GM19025 (cell line): ENCODE measurements at regions not wholly inside any gene's neighbourhood (a gene's known extent, or its start where the extent isn't known, plus 50 kb on each side); places are given as distances from the start of the nearest gene placed in this dataset.

Experiments used
- ATAC-seq: cut with Tn5 transposase; IDR thresholded peaks from one replicate; pipeline ENCODE4 v1.9.1; 2021; ENCODE audit warnings: mild to moderate bottlenecking, low read depth, moderate library complexity; ENCODE audit not compliant: unreplicated experiment

DNA sequence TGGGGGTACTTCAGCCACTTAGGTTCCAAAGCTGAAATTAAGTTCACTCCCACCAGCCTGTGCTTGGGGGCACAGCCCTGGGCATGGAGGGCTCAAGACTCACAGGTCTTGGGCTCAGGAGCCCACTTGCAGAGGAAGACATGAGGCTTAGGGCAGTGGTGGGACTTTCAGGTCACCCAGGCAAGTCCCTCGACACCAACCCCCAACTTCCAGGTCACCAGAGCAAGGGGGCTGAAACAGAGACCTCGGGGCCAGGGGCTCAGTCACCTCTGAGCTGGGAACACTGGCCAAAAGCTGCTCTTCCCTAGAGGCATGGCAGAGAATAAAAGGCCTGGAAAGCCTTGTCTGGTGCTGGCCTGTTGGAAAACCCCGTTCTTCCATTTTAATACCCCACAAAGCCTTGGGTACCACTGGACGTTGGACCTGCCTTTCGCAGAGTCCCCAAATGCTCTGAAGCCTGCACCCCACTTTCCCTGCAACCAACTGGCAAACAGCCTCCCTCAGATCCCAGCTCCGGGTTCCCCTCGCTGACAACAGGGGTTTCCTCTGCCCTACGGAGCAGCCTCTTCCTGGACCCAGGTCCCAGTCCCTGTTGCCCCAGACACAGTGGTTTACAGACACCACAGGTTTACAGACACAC lies 160.9 kb upstream of the PMEPA1 start:
- ATAC-seq, result no peak

DNA sequence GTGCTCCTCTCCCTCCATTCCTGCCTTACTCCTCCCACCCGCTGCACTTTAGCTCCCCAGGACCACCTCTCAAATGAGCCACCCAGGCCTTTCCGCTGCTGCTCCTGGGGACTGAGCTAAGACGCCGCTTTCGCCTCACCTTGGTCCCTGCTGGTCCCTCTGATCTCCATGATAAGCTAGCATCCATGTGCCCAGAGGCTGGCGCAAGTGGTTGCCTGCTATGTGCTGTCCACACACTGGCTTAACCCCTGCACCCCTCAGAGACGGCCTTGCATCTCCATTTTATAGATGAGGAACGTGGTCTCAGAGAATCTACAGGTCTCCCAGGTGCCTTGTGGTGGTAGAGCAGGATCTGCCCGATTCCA lies 160.1 kb upstream of the PMEPA1 start:
- no peak for ATAC-seq

DNA sequence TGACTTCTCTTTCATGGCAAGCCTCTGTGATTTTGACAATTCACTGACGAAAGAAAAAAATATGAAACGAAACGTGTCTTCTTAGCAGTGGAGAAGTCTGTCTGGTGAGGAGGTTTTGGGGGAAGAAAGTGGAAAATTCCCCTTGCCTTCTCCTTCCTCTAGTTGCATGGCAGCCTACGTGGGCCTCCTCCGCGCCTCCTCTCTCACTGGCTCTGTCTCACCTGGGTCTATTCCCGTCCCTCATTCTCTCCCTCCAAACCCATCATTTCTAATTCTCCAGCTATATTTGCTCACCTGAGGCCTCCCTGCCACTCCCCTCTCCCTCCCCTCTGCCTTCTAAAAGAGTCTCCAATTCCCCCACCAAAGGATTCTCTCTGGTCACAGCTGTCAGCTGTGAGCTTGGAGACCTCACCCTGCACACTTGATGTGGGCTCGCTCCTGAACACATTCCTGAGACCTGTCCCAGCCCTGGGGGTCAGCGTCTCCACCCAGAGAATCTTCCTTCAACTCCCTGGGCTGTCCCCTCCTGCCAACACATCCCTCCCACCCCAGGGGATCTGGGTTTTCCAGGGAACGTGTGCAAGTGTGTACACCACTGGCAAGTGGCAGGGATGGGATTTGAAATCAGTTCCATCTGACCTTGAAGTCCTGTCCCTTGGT lies 159.6 kb upstream of the PMEPA1 start:
- ATAC-seq, result no peak

DNA sequence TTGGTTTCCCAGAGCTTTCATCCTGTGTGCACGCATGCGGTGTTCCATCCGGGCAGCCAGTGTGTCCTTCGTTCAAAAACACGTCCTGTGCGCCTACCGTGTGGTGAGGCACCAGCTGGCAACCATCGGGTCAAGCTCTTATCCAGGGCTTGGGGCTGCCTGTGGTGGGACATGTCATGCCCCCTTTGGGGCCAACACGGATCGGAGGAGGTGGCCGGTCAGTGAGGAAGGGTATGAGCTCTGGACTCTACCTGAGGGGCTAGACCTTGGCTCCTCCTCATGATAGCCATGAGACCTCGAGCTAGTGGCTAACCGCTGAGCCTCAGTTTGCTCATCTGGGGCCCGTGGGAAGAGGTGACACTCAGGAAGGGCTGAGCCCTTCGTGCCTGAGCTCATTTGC lies 158.5 kb upstream of the PMEPA1 start:
- ATAC-seq, result no peak

DNA sequence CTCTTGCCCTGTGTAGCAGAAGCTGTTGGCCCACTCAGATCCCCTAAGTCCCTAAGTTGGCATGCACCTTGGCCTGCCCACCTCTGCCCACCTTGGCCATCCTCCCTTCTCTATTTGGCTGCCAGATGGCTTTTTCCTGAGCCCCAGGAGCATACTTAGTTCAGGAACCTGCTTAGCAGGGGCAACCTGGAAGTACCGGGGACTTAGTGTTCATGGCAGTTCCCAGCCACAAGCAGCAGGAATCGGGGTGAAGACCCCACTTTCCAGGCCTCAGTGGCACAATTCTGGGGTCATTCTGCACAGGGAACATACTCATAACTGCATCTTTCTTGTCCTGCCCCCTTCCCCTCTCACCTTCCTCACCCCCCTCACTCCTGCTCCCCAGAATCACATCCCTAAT lies 158.0 kb upstream of the PMEPA1 start:
- ATAC-seq, result no peak

DNA sequence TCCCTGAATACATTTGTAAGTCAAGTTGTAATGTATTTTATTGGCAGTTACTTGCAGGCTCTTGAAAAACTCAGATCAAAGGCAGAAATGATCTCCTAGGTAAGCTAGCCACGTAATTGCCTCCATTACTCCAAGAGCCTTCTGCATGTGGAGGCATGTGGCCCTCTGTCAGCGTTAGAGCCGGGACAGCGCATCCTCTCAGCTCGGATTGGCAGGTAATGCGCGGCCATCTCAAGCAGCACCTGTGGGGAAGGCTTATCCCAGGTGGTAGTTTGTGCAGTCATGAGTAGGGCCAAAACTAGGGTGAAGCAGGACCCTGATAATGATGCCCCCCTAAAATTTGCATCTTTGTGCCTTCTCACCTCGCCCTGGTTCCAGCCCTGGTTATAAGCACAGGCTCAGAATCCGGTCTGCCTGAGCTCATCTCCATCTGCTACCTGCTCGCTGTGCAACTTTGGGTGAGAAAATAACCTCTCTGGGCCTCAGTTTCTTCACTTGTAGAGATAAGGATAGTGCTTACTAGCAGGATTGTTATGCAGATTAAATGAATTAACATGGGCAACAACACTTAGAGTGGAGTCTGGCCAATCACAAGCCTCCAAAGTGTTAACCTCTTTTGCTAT lies 157.5 kb upstream of the PMEPA1 start:
- ATAC-seq, result no peak

DNA sequence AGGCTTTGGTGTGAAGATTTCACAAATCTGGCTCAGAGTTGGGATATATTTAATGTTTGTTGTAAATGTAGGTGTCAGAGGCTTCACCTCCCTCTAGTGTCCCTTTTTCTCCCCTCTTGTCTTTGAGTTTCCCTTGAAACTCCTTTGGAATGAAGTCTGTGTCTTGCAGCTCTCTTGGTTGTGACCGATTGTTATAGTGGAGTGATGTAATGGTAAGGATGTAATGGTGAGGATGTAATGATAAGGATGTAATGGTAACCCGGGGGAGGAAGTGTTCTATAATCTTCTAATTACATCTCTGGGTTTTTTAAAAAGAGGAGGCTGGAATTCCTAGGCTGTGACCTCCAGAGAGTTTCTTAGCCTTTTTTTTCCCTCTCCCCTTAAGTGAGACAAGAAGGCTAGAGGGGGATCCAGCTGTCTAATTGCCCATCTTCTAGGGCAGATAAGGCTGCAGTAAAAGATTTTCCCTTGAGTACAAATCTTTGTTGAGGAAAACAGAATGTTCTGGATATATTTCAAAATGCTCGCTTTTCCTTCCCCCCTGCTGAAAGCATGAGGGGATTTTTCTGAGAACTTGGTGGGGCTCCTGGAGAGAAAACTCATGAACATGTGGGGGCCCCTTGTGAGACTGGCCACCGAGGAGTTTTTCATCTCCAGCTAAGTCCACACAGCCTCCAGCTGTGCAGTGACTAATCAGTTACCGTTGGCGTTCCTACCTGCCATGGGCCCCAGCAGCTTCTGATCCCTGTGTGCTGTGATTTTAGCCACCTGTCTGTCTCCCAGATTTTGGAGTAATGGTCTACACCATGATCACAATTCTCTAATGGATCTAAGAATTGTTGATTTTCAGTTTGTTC lies 156.7 kb upstream of the PMEPA1 start:
- no peak for ATAC-seq

DNA sequence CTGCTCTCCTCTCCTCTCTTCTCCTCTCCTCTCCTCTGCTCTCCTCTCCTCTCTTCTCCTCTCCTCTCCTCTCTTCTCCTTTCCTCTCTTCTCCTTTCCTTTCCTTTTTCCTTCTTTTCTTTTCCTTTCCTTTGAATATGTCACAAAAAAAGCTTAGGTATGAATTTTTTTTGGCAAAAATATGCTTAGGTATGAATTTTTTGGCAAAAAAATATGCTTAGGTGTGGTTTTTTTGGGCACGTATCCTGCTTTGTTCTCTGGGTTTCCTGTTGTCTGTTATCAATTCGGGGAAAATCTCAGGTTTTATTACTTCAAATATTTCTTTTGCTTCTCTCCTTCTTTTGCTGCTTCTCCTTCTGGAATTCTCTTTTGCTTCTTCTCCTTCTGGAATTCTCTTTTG lies 155.5 kb upstream of the PMEPA1 start:
- ATAC-seq, result no peak

DNA sequence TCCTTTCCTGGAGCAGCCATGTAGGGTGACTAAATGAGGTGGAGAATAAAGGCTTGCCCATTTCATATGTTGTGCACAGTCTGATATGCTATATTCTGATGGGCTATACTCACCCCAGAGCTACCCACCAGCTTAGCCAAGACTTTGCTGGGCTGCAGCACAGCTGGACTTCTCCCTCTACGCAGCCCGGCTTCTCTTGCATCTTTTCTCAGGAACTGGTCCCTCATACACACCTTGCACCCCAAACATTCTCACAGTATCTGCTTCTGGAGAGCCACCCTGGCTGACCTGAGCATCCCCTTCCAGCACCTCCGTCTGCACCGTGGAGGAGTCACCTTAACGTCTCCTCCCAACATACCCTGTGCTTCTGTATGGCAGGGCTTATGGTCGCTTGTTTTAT lies 150.8 kb upstream of the PMEPA1 start:
- no peak for ATAC-seq

DNA sequence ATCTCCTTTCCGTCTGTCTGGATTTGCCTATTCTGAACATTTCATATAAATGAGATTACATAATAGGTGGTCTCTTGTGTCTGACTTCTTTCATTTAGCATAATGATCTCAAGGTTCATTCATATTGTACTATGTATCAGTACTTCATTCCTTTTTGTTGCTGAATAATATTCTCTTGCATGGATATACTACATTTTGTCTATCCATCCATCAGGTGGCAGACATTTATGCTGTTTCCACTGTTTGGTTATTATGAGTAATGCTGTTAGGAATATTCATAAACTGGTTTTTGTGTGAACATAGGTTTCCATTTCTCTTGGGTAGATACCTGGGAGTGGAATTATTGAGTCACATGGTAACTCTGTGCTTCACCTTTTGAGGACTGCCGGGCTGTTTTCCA lies 148.2 kb upstream of the PMEPA1 start:
- no peak for ATAC-seq

DNA sequence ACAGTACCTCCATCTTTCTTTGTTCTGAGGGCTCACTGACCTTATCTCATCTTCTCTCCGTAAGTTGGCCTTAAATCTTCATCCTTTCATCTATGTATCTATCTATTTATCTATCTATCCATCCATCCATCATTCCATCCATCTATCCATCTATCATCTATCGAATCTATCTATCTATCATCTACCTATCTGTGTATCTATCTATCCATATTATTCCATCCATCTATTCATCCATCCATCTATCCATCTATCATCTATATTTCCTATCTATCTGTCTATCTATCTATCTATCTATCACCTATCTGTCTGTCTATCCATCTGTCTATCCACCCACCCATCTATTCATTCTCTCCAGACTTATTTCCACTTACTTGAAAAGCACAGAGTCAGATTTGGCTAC lies 147.3 kb upstream of the PMEPA1 start:
- ATAC-seq, result no peak

DNA sequence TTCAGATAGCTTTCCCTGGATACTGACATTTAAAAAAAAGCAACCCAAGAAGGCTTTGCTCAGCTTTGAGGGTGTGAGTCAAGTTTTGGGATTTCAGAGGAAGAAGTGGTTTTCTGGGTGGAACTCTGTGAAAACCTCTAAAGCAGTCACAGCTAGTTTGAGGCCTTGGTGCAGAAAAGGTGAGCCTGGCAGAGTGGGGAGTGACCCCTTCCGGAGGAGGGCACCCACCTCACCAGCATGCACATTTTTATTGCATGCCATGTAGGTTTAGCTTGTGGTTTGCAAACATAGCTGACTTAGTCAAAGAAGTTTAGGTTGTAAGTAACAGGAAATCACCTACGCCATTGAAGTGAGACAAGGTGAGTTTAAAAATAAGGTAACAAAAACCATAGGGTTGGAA lies 146.8 kb upstream of the PMEPA1 start:
- no peak for ATAC-seq

DNA sequence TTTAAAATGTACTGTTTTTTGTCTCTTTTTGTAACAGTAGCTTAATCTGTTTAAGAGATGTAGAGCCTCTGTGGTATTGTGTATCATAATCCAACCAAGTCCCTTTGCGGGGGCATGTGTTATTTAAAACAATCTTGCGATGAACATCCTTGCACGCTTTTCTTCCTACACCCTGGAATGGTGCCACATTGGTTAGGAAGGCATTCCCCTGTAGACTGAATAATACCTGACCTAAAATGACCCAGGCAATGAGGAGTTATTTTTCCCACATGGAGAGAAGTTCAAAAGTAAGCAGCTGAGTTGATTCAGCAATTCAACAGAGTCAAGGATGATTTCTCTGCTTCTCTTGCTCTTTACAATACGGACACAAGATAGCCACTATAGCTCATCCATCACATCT lies 142.0 kb upstream of the PMEPA1 start:
- ATAC-seq, result no peak

DNA sequence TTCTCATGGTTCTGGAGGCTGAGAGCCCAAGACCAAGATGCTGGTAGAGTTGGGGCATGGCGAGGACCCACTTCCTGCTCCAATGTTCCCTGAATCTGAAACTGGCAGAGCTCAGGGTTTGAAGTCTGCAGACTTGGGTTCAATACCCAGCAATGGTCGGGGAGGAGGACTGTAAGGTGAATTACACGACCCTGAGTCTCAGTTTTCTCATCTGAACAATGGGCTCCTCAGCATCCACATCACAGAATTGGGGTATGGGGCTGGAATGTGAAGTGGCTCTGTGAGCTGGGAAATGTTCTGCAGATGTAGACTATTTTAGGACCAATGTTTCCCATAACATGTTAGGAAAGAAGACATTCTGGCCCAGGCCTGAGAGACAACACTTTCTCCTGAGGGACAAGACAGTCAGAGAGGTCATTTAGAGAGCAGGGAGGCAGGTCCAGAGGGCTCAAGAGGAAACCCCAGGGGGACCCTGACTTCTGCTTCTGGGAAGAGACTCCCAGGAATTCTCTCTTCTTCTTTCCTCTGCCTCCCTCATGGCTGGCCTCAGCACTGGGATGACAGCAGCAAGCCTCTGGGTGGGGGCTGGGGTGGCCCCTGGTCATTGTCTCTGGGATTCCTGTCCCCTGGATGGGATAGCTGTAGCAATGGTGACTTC lies 141.3 kb upstream of the PMEPA1 start:
- ATAC-seq, result no peak

DNA sequence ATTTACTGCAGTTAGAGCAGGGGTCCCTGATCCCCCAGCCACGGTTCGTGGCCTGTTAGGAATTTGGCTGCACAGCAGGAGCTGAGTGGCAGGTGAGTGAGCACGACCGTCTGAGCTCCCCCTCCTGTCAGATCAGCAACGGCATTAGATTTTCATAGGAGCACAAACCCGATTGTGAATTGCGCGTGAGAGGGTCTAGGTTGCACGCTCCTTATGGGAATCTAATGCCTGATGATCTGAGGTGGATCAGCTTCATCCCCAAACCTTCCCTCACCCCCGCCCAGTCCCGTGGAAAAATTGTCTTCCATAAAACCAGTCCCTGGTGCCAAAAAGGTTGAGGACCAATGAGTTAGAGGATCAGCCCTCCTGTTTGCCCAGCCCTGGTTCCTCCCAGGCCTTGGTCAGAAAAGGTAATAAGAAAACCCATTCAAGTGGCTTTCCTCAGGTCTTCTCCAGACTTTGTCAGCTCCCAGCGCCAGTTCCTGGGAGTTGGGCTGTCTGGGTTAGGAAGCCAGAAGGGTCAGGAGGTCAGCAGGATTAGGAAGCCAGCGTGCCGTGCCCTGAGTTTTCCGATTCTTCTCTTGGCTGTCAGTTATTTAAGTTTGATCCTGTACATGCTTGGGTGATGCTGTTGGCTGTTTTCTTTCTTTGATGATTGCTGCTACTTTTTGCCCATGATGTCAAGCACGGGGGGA lies 139.9 kb upstream of the PMEPA1 start:
- no peak for ATAC-seq

DNA sequence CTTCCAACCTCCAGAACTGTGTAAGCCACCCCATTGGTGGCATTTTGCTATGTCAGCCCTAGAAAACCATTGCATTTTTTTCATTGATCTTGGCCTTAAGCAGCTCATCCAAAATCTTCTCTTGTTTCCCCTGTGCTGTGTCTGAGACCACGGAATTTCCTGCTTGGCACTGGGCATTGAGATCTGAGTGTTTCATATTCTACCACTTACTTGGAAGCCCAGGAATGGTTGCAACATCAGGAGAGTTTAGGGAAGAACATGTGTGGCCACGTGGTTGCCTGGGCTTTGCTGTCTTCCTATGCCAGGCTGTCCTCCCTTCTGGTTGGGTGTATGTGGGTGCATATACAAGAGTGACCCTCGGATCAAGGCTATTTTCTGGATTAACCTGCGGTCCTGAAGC lies 139.3 kb upstream of the PMEPA1 start:
- ATAC-seq, result no peak

DNA sequence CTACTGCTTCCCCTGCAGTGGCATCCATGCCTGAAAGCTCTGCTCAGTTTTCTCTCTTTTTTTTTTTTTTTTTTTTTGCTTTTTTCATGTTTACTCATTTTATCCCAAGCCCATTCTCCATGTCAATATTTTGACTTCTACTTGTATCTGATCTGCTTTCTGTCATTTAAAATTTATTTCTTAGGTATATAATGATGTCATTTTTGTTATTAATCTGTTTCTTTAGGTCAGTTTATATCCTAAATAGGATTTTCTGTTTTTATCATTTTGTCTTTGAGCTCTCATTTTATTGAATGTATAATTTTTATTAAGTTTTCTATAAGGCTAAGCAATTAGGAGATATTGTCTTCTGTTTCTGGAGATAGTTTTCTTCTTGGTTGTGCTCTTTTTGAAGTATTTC lies 138.5 kb upstream of the PMEPA1 start:
- no peak for ATAC-seq

DNA sequence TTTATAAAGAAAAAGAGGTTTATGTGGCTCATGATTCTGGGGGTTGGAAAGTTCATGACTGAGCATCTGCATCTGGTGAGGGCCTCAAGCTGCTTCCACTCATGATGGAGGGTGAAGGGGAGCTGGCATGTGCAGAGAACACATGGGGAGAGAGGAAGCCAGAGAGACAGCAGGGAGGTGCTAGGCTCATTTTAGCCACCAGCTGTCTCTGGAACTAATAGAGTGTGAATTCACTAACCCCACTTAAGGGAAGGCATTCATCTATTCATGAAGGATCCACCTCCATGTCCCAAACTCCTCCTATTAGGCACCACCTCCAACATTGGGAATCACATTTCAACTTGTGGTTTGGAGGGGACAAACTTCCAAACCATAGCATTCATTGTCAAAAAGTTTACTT lies 137.3 kb upstream of the PMEPA1 start:
- ATAC-seq, result no peak

DNA sequence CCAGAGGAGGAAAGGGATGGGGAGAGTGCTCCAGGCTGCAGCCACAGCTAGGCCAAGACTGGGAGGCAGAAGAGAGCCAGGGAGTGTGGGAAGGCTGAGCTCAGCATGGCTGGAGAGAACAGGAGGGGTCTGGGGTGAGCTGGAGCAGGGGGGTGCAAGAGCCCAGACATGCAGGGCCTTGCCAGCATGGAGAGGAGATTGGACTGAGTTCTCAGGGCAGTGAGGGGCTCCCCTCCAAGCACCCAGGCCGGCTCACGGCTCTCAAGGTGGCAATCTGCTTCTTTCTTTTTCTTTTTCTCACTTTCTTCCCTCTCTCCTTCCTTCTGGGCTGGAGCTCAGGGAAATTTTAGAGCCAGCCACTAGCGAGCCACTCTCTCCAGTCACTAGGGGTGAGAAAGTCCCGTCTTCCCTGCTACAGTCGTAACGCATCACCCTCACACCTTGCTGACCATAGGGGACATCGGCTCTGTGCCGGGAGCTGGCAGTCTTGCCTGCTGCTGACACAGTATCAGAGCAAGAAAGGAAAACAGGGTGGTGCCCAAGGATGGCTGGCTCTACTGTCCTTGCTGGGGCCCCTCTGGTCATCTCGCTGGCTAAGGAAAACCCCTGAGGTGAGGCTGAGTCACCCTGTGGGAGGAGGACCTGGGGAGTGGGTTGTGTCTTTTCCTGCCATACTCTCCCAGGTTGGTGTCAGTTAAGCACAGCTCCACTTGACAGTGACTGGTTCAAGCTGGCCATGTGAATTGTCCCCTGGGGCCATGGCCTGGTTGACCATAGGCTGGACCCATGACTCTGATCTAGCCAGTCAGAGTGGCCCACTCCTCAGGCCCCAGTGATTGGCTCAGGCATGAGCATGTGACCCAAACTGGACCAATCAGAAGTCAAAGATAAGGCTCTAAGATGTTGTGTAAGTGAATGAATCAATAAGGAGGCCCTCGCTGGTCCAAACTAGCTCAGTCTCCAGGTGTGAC lies 135.1 kb upstream of the PMEPA1 start:
- ATAC-seq, result no peak
